ENCODE measurements at regions not wholly inside any gene's neighbourhood (a gene's known extent, or its start where the extent isn't known, plus 50 kb on each side); places are given as distances from the start of the nearest gene placed in this dataset.
A peak's percentile ranks its signal among the peaks of the same experiment; 100 is the strongest.

GRCh38 chr9:109584205-109584604 is 86.1 kb upstream of the PTPN3 start:
- Histone ChIP-seq H3K4me3 (replicated peaks in 1 of 2; ENCODE audit: low read depth in 1 of 2, low read length in 2 of 2) (no peak overlapping the region), H3K79me2 (ENCODE audit: insufficient read depth, low read length) (no peaks in the 10 kb centered on the region), H2AFZ (ENCODE audit: low read depth, low read length, poor library complexity, severe bottlenecking) (no peak overlapping the region), H3K36me3 (ENCODE audit: control insufficient read depth in 1 of 2, insufficient read depth in 2 of 2, low read length in 2 of 2) (no peaks in the 10 kb centered on the region), H3K27ac (ENCODE audit: low read depth, low read length) (no peak overlapping the region), H4K20me1 (ENCODE audit: insufficient read depth) (no peaks in the 10 kb centered on the region), H3K9me2 (ENCODE audit: insufficient read depth) (no peaks in the 10 kb centered on the region), H3K4me1 (ENCODE audit: control insufficient read depth in 1 of 2, insufficient read depth in 2 of 2, low read length in 2 of 2) (no peaks in the 10 kb centered on the region), H3K4me2 (ENCODE audit: low read length) (no peak overlapping the region), H3K27me3 (ENCODE audit: insufficient read depth, low read length) (no peaks in the 10 kb centered on the region), H3K9me3 (ENCODE audit: control insufficient read depth in 1 of 2, insufficient read depth in 1 of 2, low read depth in 1 of 2, low read length in 2 of 2) (no peaks in the 10 kb centered on the region), H3K9ac (ENCODE audit: low read length) (no peak overlapping the region)
- no TSS peak for BruUV-seq (replicated peaks)
- intact Hi-C loops (cut with micrococcal nuclease) = no loop called here
- ChIA-PET RAD21 (ENCODE audit: low non-redundant PET in 1 of 2, low total read pairs in 2 of 2, uncharacterized antibody in 2 of 2, unreplicated experiment in 2 of 2) (no interaction called here), POLR2A (no interaction called here), CTCF (no interaction called here)
- peak; percentile 57; the same call in 1 of the 2 replicates for ATAC-seq
- no peak for DNase-seq (ENCODE audit: low read depth, low spot score)
- TF ChIP-seq CTCF (IDR thresholded peaks at IDR 0.05 in 2 of 3, conservative IDR thresholded peaks at IDR 0.05 in 1 of 3; ENCODE audit: borderline replicate concordance in 1 of 3, insufficient read depth in 1 of 3, low read depth in 2 of 3, low read length in 2 of 3) (peak in 2 of 3 experiments; percentile 5 to 32; a peak in 2 of 6 replicates), MAX (IDR thresholded peaks at IDR 0.05) (no peak), RAD21 (IDR thresholded peaks at IDR 0.05; ENCODE audit: low read depth) (no peak), EZH2phosphoT487 (IDR thresholded peaks at IDR 0.05; ENCODE audit: borderline replicate concordance) (no peak)

- Histone ChIP-seq H3K4me1 (ENCODE audit: control insufficient read depth in 1 of 2, insufficient read depth in 2 of 2, low read length in 2 of 2) (no peaks in the 10 kb centered on the region), H3K4me3 (replicated peaks in 1 of 2; ENCODE audit: low read depth in 1 of 2, low read length in 2 of 2) (no peak overlapping the region), H3K9me3 (ENCODE audit: control insufficient read depth in 1 of 2, insufficient read depth in 1 of 2, low read depth in 1 of 2, low read length in 2 of 2) (no peaks in the 10 kb centered on the region), H3K9me2 (ENCODE audit: insufficient read depth) (no peaks in the 10 kb centered on the region), H3K79me2 (ENCODE audit: insufficient read depth, low read length) (no peaks in the 10 kb centered on the region), H3K27ac (ENCODE audit: low read depth, low read length) (no peak overlapping the region), H3K36me3 (ENCODE audit: control insufficient read depth in 1 of 2, insufficient read depth in 2 of 2, low read length in 2 of 2) (no peaks in the 10 kb centered on the region), H3K4me2 (ENCODE audit: low read length) (no peak overlapping the region), H2AFZ (ENCODE audit: low read depth, low read length, poor library complexity, severe bottlenecking) (no peak overlapping the region), H3K27me3 (ENCODE audit: insufficient read depth, low read length) (no peaks in the 10 kb centered on the region), H3K9ac (ENCODE audit: low read length) (no peak overlapping the region), H4K20me1 (ENCODE audit: insufficient read depth) (no peaks in the 10 kb centered on the region)
- ATAC-seq (no peak), DNase-seq (ENCODE audit: low read depth, low spot score) (no peak)
- RAD21 ChIA-PET (ENCODE audit: low non-redundant PET in 1 of 2, low total read pairs in 2 of 2, uncharacterized antibody in 2 of 2, unreplicated experiment in 2 of 2) = no interaction called here
- POLR2A ChIA-PET = interaction anchor here (0.6 kb wide), 1 partner anchor 69 kb away, joined by 3 read pairs; no protein-coding TSS in a partner anchor
- no TSS peak for BruUV-seq (replicated peaks)
- intact Hi-C loops (cut with micrococcal nuclease) = loop anchor here (5.0 kb wide), 1 partner anchor 567 kb away; no protein-coding TSS in a partner anchor
- TF ChIP-seq FOSL1 (IDR thresholded peaks at IDR 0.05; ENCODE audit: low read depth) = no peak
- TF ChIP-seq POLR2A (IDR thresholded peaks at IDR 0.05; ENCODE audit: borderline replicate concordance, extremely low read depth, insufficient read depth, insufficient read length) = no peak
- no peak for TF ChIP-seq ZFX (IDR thresholded peaks at IDR 0.05)
- TF ChIP-seq SP1 (IDR thresholded peaks at IDR 0.05; ENCODE audit: low read depth) = no peak
- TF ChIP-seq CBX3 (IDR thresholded peaks at IDR 0.05; ENCODE audit: low read depth) = no peak
- no peak for TF ChIP-seq SRF (IDR thresholded peaks at IDR 0.05; ENCODE audit: low read depth)
- TF ChIP-seq RAD21 (IDR thresholded peaks at IDR 0.05; ENCODE audit: low read depth) = no peak
- no peak for TF ChIP-seq REST (IDR thresholded peaks at IDR 0.05; ENCODE audit: low read depth)
- no peak for TF ChIP-seq ZNF274 (IDR thresholded peaks at IDR 0.05; ENCODE audit: low read depth, low read length)
- CTCF ChIA-PET = no interaction called here
Measured at GRCh38 chr9:109585796-109586195, 87.7 kb upstream of the PTPN3 start.

Measured in HCT116 (cell line).